Liver (tissue), 3 donors: ENCODE measurements at regions not wholly inside any gene's neighbourhood (a gene's known extent, or its start where the extent isn't known, plus 50 kb on each side); places are given as distances from the start of the nearest gene placed in this dataset.

Experiments used
- CTCF ChIP-seq: fragments of 150-350 bp; IDR thresholded peaks from 2 replicates; pipeline ENCODE4 v1.5.1; 2017; ENCODE audit warnings: improper control_type of control experiment, low read depth, low read length; ENCODE audit not compliant: missing input control
- FOXA1 ChIP-seq: IDR thresholded peaks from 2 replicates; pipeline ENCODE4 v1.6.1; 2016; ENCODE audit warnings: antibody characterized with exemption
- JUND ChIP-seq, 2 donors: IDR thresholded peaks; 2 replicates each; pipeline ENCODE4 v1.6.1; 2016; ENCODE audit warnings: antibody characterized with exemption in 2 of 2
- MAX ChIP-seq: IDR thresholded peaks from 2 replicates; pipeline ENCODE4 v1.6.1; 2016; ENCODE audit warnings: antibody characterized with exemption
- RAD21 ChIP-seq, 2 donors: IDR thresholded peaks; 2 replicates each; pipeline ENCODE4 v1.6.1; 2016; ENCODE audit warnings: antibody characterized with exemption in 2 of 2, mild to moderate bottlenecking in 2 of 2
- RXRA ChIP-seq, 2 donors: IDR thresholded peaks; 2 replicates each; pipeline ENCODE4 v1.6.1; 2017 to 2018; ENCODE audit warnings: antibody characterized with exemption in 2 of 2, mild to moderate bottlenecking in 1 of 2
- SP1 ChIP-seq: IDR thresholded peaks from 2 replicates; pipeline ENCODE4 v1.6.1; 2018; ENCODE audit warnings: antibody characterized with exemption, mild to moderate bottlenecking
- YY1 ChIP-seq: IDR thresholded peaks from 2 replicates; pipeline ENCODE4 v1.6.1; 2016; ENCODE audit warnings: antibody characterized with exemption, mild to moderate bottlenecking
- donor health status: healthy.
- donor health status: healthy.

- TF ChIP-seq CTCF (no peak), SP1 (no peak), YY1 (no peak), MAX (no peak), RAD21 (IDR thresholded peaks at IDR 0.05) (no peak), FOXA1 (no peak), JUND (IDR thresholded peaks at IDR 0.05) (no peak), RXRA (IDR thresholded peaks at IDR 0.05) (no peak)
These were observed 226.7 kb upstream of the PTGER4 start for GRCh38 chr5:40452874-40453624.
